Caco-2 (cell line): ENCODE measurements at regions not wholly inside any gene's neighbourhood (a gene's known extent, or its start where the extent isn't known, plus 50 kb on each side); places are given as distances from the start of the nearest gene placed in this dataset.

ENCODE experiments used
- BruUV-seq: library from RNA; stranded (reverse); fragments of 400-500 nt; replicated peaks from 2 replicates; lab custom pipeline; 2021; lab: Mats Ljungman, UMichigan
- CTCF ChIA-PET: fragments of 300-600 bp; sonication (Branson Sonifier 250); formaldehyde crosslinking; loops from one replicate; lab custom pipeline; 2022; ENCODE audit warnings: antibody characterized with exemption; lab: Charles Lee
- POLR2A ChIA-PET: fragments of 300-600 bp; sonication (Branson Sonifier 250); formaldehyde crosslinking; loops from one replicate; lab custom pipeline; 2022; ENCODE audit warnings: antibody characterized with exemption; lab: Charles Lee
- DNase-seq, 2 experiments: peaks; one replicate each; pipeline versions ENCODE4 v3.0.0 to v3.0.0-alpha.2; 2020 to 2022
- H3K27me3 ChIP-seq: replicated peaks from 2 replicates; pipeline ENCODE4 v1.6.0; 2011; ENCODE audit warnings: low read length; ENCODE audit not compliant: control insufficient read depth, insufficient read depth
- H3K36me3 ChIP-seq: 2 replicates; pipeline ENCODE4 v1.5.1; 2011; ENCODE audit warnings: low read length; ENCODE audit not compliant: control insufficient read depth, insufficient read depth
- H3K4me1 ChIP-seq: fragments of 250-450 bp; sonication (Bioruptor Pico); 2 replicates; pipeline ENCODE4 v1.5.1; 2020; ENCODE audit warnings: mild to moderate bottlenecking
- H3K4me3 ChIP-seq: 2 replicates; pipeline ENCODE4 v1.5.1; 2011; ENCODE audit warnings: low read depth, mild to moderate bottlenecking, control low read depth, low read length
- H3K9me3 ChIP-seq: fragments of 250-450 bp; sonication (Bioruptor Pico); 2 replicates; pipeline ENCODE4 v1.5.1; 2020; ENCODE audit warnings: mild to moderate bottlenecking, moderate library complexity
- H3K27ac Mint-ChIP-seq: one replicate; pipeline ENCODE4 v1.8.0; 2022; ENCODE audit warnings: mixed read lengths; ENCODE audit not compliant: unreplicated experiment
- H3K27me3 Mint-ChIP-seq: one replicate; pipeline ENCODE4 v1.8.0; 2022; ENCODE audit warnings: mixed read lengths; ENCODE audit not compliant: insufficient read depth, unreplicated experiment
- H3K36me3 Mint-ChIP-seq: one replicate; pipeline ENCODE4 v1.8.0; 2022; ENCODE audit warnings: mild to moderate bottlenecking, mixed read lengths; ENCODE audit not compliant: insufficient read depth, unreplicated experiment
- H3K4me1 Mint-ChIP-seq: one replicate; pipeline ENCODE4 v1.8.0; 2022; ENCODE audit warnings: low read depth, mixed read lengths; ENCODE audit not compliant: unreplicated experiment
- H3K4me3 Mint-ChIP-seq: one replicate; pipeline ENCODE4 v1.8.0; 2022; ENCODE audit warnings: mild to moderate bottlenecking, moderate library complexity, mixed read lengths; ENCODE audit not compliant: unreplicated experiment
- H3K9me3 Mint-ChIP-seq: one replicate; pipeline ENCODE4 v1.8.0; 2022; ENCODE audit warnings: mixed read lengths; ENCODE audit not compliant: unreplicated experiment
- CTCF ChIP-seq, 2 experiments: fragments of 200-600 bp in 1 of 2; IDR thresholded peaks; 1 replicate in 1 of 2; 2 replicates in 1 of 2; pipeline versions ENCODE4 v1.5.1 to v1.8.0; 2011 to 2022; ENCODE audit warnings: antibody characterized with exemption in 1 of 2, control low read depth in 1 of 2, inconsistent platforms in 1 of 2, low read depth in 1 of 2, low read length in 1 of 2, mild to moderate bottlenecking in 1 of 2, moderate library complexity in 1 of 2; ENCODE audit not compliant: insufficient read depth in 1 of 2, severe bottlenecking in 1 of 2, unreplicated experiment in 1 of 2
- intact Hi-C: fragments of 100-400 bp; cut with micrococcal nuclease; formaldehyde crosslinking; loops from one replicate; pipeline ENCODE4 v1.10.0; 2022; ENCODE audit not compliant: unreplicated experiment

DNA sequence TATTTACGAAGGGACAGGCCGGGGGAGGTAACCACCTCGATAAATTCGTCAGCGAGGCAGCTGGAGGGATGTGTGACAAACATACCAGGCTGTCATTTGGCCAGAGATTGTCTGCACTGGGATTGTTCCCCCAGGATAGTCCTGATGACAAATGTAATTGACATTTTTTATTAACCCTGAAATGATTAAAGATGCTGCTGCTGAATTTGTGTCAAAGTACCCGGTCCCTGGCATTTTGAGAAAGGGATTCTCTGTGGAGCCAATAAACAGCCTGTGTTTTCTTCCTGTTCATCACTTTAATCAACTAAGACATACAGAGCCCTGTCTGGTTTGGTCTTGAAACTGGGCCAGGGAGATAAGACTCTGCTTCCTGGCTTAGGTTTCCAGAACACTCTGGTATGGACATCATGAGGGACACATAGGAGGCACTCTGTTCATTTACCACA, 117.6 kb downstream of the SLC25A47 start:
- no peak overlapping the region for H3K4me3 Mint-ChIP-seq
- no peaks in the 10 kb centered on the region for H3K36me3 Mint-ChIP-seq
- H3K27ac Mint-ChIP-seq, result no peak overlapping the region
- no peaks in the 10 kb centered on the region for H3K9me3 ChIP-seq
- no peaks in the 10 kb centered on the region for H3K4me1 Mint-ChIP-seq
- no peak for DNase-seq
- no peak for TF ChIP-seq CTCF (IDR thresholded peaks at IDR 0.05; ENCODE audit: insufficient read depth in 1 of 2, low read depth in 1 of 2, low read length in 1 of 2, severe bottlenecking in 1 of 2, unreplicated experiment in 1 of 2)
- H3K9me3 Mint-ChIP-seq, result no peaks in the 10 kb centered on the region
- no peaks in the 10 kb centered on the region for H3K4me1 ChIP-seq
- ChIA-PET POLR2A (no interaction called here), CTCF (interaction anchor here (1.0 to 2.9 kb wide), 4 partner anchors 20 to 459 kb away, joined by 3 to 63 read pairs (median 8); no protein-coding TSS in a partner anchor)
- no peaks in the 10 kb centered on the region for H3K27me3 Mint-ChIP-seq
- intact Hi-C loops, result loop anchor here (1.0 kb wide), 1 partner anchor 205 kb away; no protein-coding TSS in a partner anchor
- H3K36me3 ChIP-seq, result no peaks in the 10 kb centered on the region
- no peaks in the 10 kb centered on the region for H3K27me3 ChIP-seq
- H3K4me3 ChIP-seq, result no peak overlapping the region
- no TSS peak for BruUV-seq

- no peaks in the 10 kb centered on the region for H3K36me3 Mint-ChIP-seq
- intact Hi-C loops, result no loop called here
- DNase-seq, result no peak
- ChIA-PET POLR2A (no interaction called here), CTCF (interaction anchor here (2.9 kb wide), 1 partner anchor 204 kb away, joined by 63 read pairs; no protein-coding TSS in a partner anchor)
- H3K27me3 ChIP-seq, result no peaks in the 10 kb centered on the region
- H3K4me1 Mint-ChIP-seq, result no peaks in the 10 kb centered on the region
- H3K4me3 ChIP-seq, result no peak overlapping the region
- BruUV-seq, result no TSS peak
- no peaks in the 10 kb centered on the region for H3K27me3 Mint-ChIP-seq
- H3K9me3 Mint-ChIP-seq, result no peaks in the 10 kb centered on the region
- no peaks in the 10 kb centered on the region for H3K4me1 ChIP-seq
- H3K27ac Mint-ChIP-seq, result no peak overlapping the region
- H3K9me3 ChIP-seq, result no peaks in the 10 kb centered on the region
- no peaks in the 10 kb centered on the region for H3K36me3 ChIP-seq
- TF ChIP-seq CTCF (IDR thresholded peaks at IDR 0.05; ENCODE audit: insufficient read depth in 1 of 2, low read depth in 1 of 2, low read length in 1 of 2, severe bottlenecking in 1 of 2, unreplicated experiment in 1 of 2), result no peak
- no peak overlapping the region for H3K4me3 Mint-ChIP-seq
These were observed 118.3 kb downstream of the SLC25A47 start for GRCh38 chr14:100441271-100441947.

GRCh38 chr14:100442036-100442435, 118.9 kb downstream of the SLC25A47 start:
- no TSS peak for BruUV-seq
- DNase-seq, result no peak
- Mint-ChIP-seq H3K27me3 (no peaks in the 10 kb centered on the region), H3K4me1 (no peaks in the 10 kb centered on the region), H3K9me3 (no peaks in the 10 kb centered on the region), H3K27ac (no peak overlapping the region), H3K4me3 (no peak overlapping the region), H3K36me3 (no peaks in the 10 kb centered on the region)
- H3K36me3 ChIP-seq, result no peaks in the 10 kb centered on the region
- ChIA-PET CTCF (interaction anchor here (2.9 kb wide), 1 partner anchor 204 kb away, joined by 63 read pairs; no protein-coding TSS in a partner anchor), POLR2A (no interaction called here)
- H3K27me3 ChIP-seq, result no peaks in the 10 kb centered on the region
- H3K4me3 ChIP-seq, result no peak overlapping the region
- H3K4me1 ChIP-seq, result no peaks in the 10 kb centered on the region
- TF ChIP-seq CTCF (IDR thresholded peaks at IDR 0.05; ENCODE audit: insufficient read depth in 1 of 2, low read depth in 1 of 2, low read length in 1 of 2, severe bottlenecking in 1 of 2, unreplicated experiment in 1 of 2), result no peak
- no peaks in the 10 kb centered on the region for H3K9me3 ChIP-seq
- intact Hi-C loops, result no loop called here
